B cell (primary cell): ENCODE measurements at regions not wholly inside any gene's neighbourhood (a gene's known extent, or its start where the extent isn't known, plus 50 kb on each side); places are given as distances from the start of the nearest gene placed in this dataset.

ENCODE experiments used
- ATAC-seq: fragments of 200-7000 bp; cut with Tn5 transposase; one replicate; pipeline ENCODE4 v1.10.0; 2021; ENCODE audit warnings: low read depth, mild to moderate bottlenecking, moderate number of reproducible peaks, moderate library complexity
- CTCF ChIA-PET: fragments of 350-600 bp; sonication (Branson Sonifier 250); formaldehyde crosslinking; loops from one replicate; lab custom pipeline; 2021; ENCODE audit warnings: antibody characterized with exemption, inconsistent platforms; lab: Charles Lee
- POLR2A ChIA-PET: fragments of 350-600 bp; sonication (Branson Sonifier 250); formaldehyde crosslinking; loops from one replicate; lab custom pipeline; 2021; ENCODE audit warnings: antibody characterized with exemption; lab: Charles Lee
- DNase-seq: peaks from one replicate; pipeline ENCODE4 v3.0.0; 2013
- H2AFZ ChIP-seq: 2 replicates; pipeline ENCODE4 v1.6.1; 2012; ENCODE audit warnings: mild to moderate bottlenecking, low read depth, low read length; ENCODE audit not compliant: insufficient read depth, poor library complexity, severe bottlenecking
- H3K27ac ChIP-seq, 2 donors: 1 replicate in 1 of 2; 2 replicates in 1 of 2; pipeline ENCODE4 v1.5.1; 2012 to 2013; ENCODE audit warnings: low read length in 2 of 2, mild to moderate bottlenecking in 2 of 2, moderate library complexity in 1 of 2
- H3K27me3 ChIP-seq, 4 experiments: fragments of 200-600 bp in 1 of 4; sonication (generic) in 1 of 4; replicated peaks in 1 of 4; 1 replicate in 2 of 4; 2 replicates in 2 of 4; pipeline versions ENCODE4 v1.6.1 to v1.7.0; 2013 to 2016; ENCODE audit warnings: low read length in 3 of 4, mild to moderate bottlenecking in 2 of 4, mixed read lengths in 1 of 4, moderate library complexity in 1 of 4; ENCODE audit not compliant: insufficient read depth in 4 of 4, control insufficient read depth in 3 of 4; ENCODE audit errors: control extremely low read depth in 1 of 4
- H3K36me3 ChIP-seq, 2 experiments: replicated peaks in 1 of 2; 1 replicate in 1 of 2; 2 replicates in 1 of 2; pipeline versions ENCODE4 v1.6.1 to v1.7.1; 2013; ENCODE audit warnings: low read length in 1 of 2; ENCODE audit not compliant: insufficient read depth in 2 of 2, control insufficient read depth in 1 of 2; ENCODE audit errors: control extremely low read depth in 1 of 2, extremely low read depth in 1 of 2
- H3K4me1 ChIP-seq, 2 donors: fragments of 200-600 bp in 1 of 2; sonication (generic) in 1 of 2; 1 replicate in 1 of 2; 2 replicates in 1 of 2; pipeline versions ENCODE4 v1.5.1 to v1.6.1; 2013 to 2017; ENCODE audit warnings: low read length in 2 of 2; ENCODE audit not compliant: control insufficient read depth in 2 of 2, insufficient read depth in 2 of 2
- H3K4me2 ChIP-seq: replicated peaks from 2 replicates; pipeline ENCODE3; 2012; ENCODE audit warnings: mild to moderate bottlenecking, low read depth, low read length; ENCODE audit not compliant: poor library complexity, severe bottlenecking
- H3K4me3 ChIP-seq, 5 experiments: fragments of 200-600 bp in 1 of 5; sonication (generic) in 1 of 5; 1 replicate in 3 of 5; 2 replicates in 2 of 5; pipeline versions ENCODE4 v1.5.1 to v1.7.0; 2011 to 2016; ENCODE audit warnings: low read length in 4 of 5, mild to moderate bottlenecking in 4 of 5, low read depth in 2 of 5, control low read depth in 1 of 5, moderate library complexity in 1 of 5; ENCODE audit not compliant: insufficient read depth in 1 of 5; ENCODE audit errors: control extremely low read depth in 1 of 5, extremely low read depth in 1 of 5
- H3K79me2 ChIP-seq: fragments of 200-600 bp; sonication (generic); one replicate; pipeline ENCODE4 v1.6.0; 2016; ENCODE audit warnings: low read length; ENCODE audit not compliant: control insufficient read depth, insufficient read depth
- H3K9ac ChIP-seq: fragments of 200-600 bp; sonication (generic); 2 replicates; pipeline ENCODE4 v1.6.1; 2017; ENCODE audit warnings: mild to moderate bottlenecking, low read length, moderate library complexity
- H3K9me3 ChIP-seq, 3 donors: one replicate each; pipeline versions ENCODE4 v1.6.1 to v1.7.1; 2013; ENCODE audit warnings: low read length in 2 of 3; ENCODE audit not compliant: control insufficient read depth in 2 of 3, insufficient read depth in 1 of 3; ENCODE audit errors: control extremely low read depth in 1 of 3
- H4K20me1 ChIP-seq: 2 replicates; pipeline ENCODE4 v1.6.0; 2012; ENCODE audit warnings: mild to moderate bottlenecking, low read length; ENCODE audit not compliant: insufficient read depth, control insufficient read depth, poor library complexity, severe bottlenecking
- H3K27ac Mint-ChIP-seq: one replicate; pipeline ENCODE4 v1.8.0; 2021; ENCODE audit warnings: mixed read lengths
- H3K27me3 Mint-ChIP-seq: one replicate; pipeline ENCODE4 v1.8.0; 2021; ENCODE audit warnings: mixed read lengths
- H3K4me1 Mint-ChIP-seq: one replicate; pipeline ENCODE4 v1.8.0; 2021; ENCODE audit warnings: mixed read lengths
- H3K4me3 Mint-ChIP-seq: one replicate; pipeline ENCODE4 v1.8.0; 2021; ENCODE audit warnings: mixed read lengths
- H3K9me3 Mint-ChIP-seq: one replicate; pipeline ENCODE4 v1.8.0; 2022; ENCODE audit warnings: mixed read lengths; ENCODE audit not compliant: insufficient read depth
- EZH2 ChIP-seq: IDR thresholded peaks from 2 replicates; pipeline ENCODE4 v1.6.1; 2012; ENCODE audit warnings: borderline replicate concordance, low read depth, mild to moderate bottlenecking, moderate library complexity, low read length; ENCODE audit not compliant: insufficient read depth, poor library complexity, severe bottlenecking
- WGBS: methylation state at CpG from one replicate; pipeline ENCODE4 v1.1.5; 2013; ENCODE audit warnings: missing lambda C conversion rate; ENCODE audit not compliant: insufficient coverage; 5-methylcytosine and 5-hydroxymethylcytosine counted together
- intact Hi-C: fragments of 100-400 bp; cut with micrococcal nuclease; formaldehyde crosslinking; loops from one replicate; pipeline ENCODE4 v1.10.0; 2022
- TF ChIP-seq, protein P1 (sequence below): fragments of 200-600 bp; IDR thresholded peaks from one replicate; pipeline ENCODE4 v1.8.0; 2022; ENCODE audit warnings: antibody characterized with exemption, mild to moderate bottlenecking

GRCh38 chr18:67876871-67877270 is 360.4 kb upstream of the DSEL start:
- Mint-ChIP-seq H3K4me3 (no peak overlapping the region), H3K9me3 (no peaks in the 10 kb centered on the region), H3K27me3 (no peaks in the 10 kb centered on the region), H3K4me1 (no peaks in the 10 kb centered on the region), H3K27ac (no peak overlapping the region)
- no peak for DNase-seq
- no peaks in the 10 kb centered on the region for H3K79me2 ChIP-seq
- H3K9me3 ChIP-seq, result no peaks in the 10 kb centered on the region
- 40% methylated on average over 1 of the region's 3 CpGs for WGBS
- no peaks in the 10 kb centered on the region for H3K36me3 ChIP-seq
- ChIA-PET POLR2A (no interaction called here), CTCF (no interaction called here)
- no peak overlapping the region for H3K4me2 ChIP-seq
- H3K4me3 ChIP-seq, result no peak overlapping the region
- H4K20me1 ChIP-seq, result no peaks in the 10 kb centered on the region
- no peak overlapping the region for H3K27ac ChIP-seq
- intact Hi-C loops, result no loop called here
- H3K9ac ChIP-seq, result no peak overlapping the region
- no peaks in the 10 kb centered on the region for H3K27me3 ChIP-seq
- TF ChIP-seq EZH2, result no peak
- TF ChIP-seq, protein P1, sequence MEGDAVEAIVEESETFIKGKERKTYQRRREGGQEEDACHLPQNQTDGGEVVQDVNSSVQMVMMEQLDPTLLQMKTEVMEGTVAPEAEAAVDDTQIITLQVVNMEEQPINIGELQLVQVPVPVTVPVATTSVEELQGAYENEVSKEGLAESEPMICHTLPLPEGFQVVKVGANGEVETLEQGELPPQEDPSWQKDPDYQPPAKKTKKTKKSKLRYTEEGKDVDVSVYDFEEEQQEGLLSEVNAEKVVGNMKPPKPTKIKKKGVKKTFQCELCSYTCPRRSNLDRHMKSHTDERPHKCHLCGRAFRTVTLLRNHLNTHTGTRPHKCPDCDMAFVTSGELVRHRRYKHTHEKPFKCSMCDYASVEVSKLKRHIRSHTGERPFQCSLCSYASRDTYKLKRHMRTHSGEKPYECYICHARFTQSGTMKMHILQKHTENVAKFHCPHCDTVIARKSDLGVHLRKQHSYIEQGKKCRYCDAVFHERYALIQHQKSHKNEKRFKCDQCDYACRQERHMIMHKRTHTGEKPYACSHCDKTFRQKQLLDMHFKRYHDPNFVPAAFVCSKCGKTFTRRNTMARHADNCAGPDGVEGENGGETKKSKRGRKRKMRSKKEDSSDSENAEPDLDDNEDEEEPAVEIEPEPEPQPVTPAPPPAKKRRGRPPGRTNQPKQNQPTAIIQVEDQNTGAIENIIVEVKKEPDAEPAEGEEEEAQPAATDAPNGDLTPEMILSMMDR, result no peak
- no peaks in the 10 kb centered on the region for H3K4me1 ChIP-seq
- ATAC-seq, result no peak
- H2AFZ ChIP-seq, result no peak overlapping the region

GRCh38 chr18:67875944-67876343 is 359.4 kb upstream of the DSEL start:
- no peak overlapping the region for H3K27ac ChIP-seq
- WGBS, result no CpG with 5 or more reads among the region's 1 CpG
- H2AFZ ChIP-seq, result no peak overlapping the region
- no peaks in the 10 kb centered on the region for H3K36me3 ChIP-seq
- Mint-ChIP-seq H3K9me3 (no peaks in the 10 kb centered on the region), H3K27me3 (no peaks in the 10 kb centered on the region), H3K4me3 (no peak overlapping the region), H3K4me1 (no peaks in the 10 kb centered on the region), H3K27ac (no peak overlapping the region)
- H3K27me3 ChIP-seq, result no peaks in the 10 kb centered on the region
- CTCF ChIA-PET, result no interaction called here
- H3K9ac ChIP-seq, result no peak overlapping the region
- H3K4me2 ChIP-seq, result no peak overlapping the region
- H4K20me1 ChIP-seq, result no peaks in the 10 kb centered on the region
- intact Hi-C loops, result no loop called here
- POLR2A ChIA-PET, result no interaction called here
- no peaks in the 10 kb centered on the region for H3K9me3 ChIP-seq
- H3K4me3 ChIP-seq, result no peak overlapping the region
- no peaks in the 10 kb centered on the region for H3K4me1 ChIP-seq
- DNase-seq (no peak), ATAC-seq (no peak)
- no peaks in the 10 kb centered on the region for H3K79me2 ChIP-seq
- no peak for TF ChIP-seq EZH2
- TF ChIP-seq, protein P1, result no peak
